ENCODE measurements at regions not wholly inside any gene's neighbourhood (a gene's known extent, or its start where the extent isn't known, plus 50 kb on each side); places are given as distances from the start of the nearest gene placed in this dataset.

GRCh38 chr2:71833855-71834560 is 313.7 kb downstream of the CYP26B1 start:
- TF ChIP-seq EZH2 (IDR thresholded peaks at IDR 0.05; ENCODE audit: insufficient read depth, poor library complexity, severe bottlenecking) (no peak), EZH2phosphoT487 (IDR thresholded peaks at IDR 0.05; ENCODE audit: insufficient read depth, low read depth) (no peak)

All from GM23248 (cell line).